GM19397 (cell line): ENCODE measurements at regions not wholly inside any gene's neighbourhood (a gene's known extent, or its start where the extent isn't known, plus 50 kb on each side); places are given as distances from the start of the nearest gene placed in this dataset.

Experiments
- ATAC-seq: cut with Tn5 transposase; IDR thresholded peaks from one replicate; pipeline ENCODE4 v1.9.1; 2021; ENCODE audit warnings: mild to moderate bottlenecking, moderate library complexity; ENCODE audit not compliant: unreplicated experiment

DNA sequence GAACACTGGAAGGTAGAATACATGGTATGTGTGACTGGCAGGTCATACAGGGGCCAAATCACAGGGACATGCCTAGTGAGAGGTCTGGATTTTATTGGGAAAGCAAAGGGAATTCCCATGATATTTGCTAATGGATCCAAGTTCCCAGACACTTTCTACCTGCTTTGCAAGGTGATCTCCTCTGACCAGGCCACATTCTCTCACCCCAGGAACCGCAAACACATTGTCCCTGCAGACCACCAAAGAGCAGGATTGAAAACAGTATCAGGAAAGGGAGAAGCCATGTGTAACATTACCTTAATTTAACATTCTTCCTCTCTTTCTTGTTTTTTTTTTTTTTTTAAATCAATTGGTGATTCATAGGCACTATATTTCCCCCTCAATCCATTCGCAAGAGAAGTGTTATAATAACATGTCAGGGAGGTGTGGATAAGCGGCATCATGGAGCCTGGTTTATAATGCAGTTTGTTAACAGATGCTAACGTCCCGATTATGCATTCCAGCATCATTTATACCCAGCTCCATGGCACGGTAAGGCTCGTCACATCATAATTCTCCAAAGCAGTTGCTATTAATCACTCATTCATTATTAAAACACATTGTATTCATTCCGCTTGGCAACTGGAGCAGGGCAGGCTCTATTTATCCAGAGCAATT, 155.1 kb upstream of the CCL2 start:
- ATAC-seq = no peak

DNA sequence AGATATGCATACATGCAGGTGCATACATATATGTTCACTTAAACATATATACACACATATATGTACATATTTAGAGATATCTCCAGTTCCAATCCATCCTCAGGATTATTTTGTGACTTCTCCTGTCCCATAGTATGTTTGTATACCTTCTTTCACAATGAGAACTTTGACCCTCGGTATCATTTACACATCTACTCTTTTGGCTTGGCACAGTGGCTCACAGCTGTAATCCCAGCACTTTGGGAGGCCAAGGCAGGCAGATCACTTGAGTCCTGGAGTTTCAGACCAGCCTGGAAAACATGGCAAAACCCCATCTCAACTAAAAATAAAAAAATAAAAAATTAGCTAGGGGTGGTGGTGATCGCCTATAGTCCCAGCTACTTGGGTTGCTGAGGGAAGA, 148.1 kb upstream of the CCL2 start:
- no peak for ATAC-seq

DNA sequence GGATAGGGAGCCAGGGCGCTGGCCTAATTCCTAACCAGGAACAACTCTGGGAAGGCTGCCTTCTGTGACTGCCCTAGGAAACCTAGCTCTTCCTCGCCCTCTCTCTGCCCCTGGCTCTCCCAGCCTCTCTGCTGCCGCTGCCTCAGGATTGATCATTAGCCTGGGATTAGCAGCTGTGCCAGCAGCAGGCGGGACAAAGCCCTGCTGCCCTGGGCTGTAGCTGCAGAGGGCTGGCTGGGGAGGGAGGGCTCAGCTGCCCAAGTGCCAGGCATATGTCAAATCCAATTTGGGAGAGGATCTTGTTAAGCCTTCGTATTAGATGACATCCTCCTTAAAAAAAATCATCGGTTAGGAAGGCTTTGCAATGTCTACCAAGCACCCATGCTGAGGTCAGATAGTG, 144.8 kb upstream of the CCL2 start:
- no peak for ATAC-seq

DNA sequence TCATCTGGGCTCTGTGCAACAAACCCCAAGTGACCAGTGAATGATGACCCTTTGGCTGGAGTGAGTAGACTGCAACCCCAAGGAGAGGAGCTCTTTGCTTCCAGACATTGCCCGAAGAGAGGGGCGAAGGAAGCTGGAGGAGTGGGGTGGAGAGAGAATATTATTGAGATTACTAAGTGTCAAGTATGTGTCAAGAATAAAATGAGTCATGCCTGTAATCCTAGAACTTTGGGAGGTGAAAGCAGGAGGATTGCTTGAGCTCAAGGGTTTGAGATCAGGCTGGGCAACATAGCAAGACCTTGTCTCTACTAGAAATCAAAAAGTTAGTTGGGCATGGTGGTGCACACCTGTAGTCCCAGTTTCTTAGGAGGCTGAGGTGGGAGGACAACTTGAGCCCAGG, 142.0 kb upstream of the CCL2 start:
- ATAC-seq = no peak

DNA sequence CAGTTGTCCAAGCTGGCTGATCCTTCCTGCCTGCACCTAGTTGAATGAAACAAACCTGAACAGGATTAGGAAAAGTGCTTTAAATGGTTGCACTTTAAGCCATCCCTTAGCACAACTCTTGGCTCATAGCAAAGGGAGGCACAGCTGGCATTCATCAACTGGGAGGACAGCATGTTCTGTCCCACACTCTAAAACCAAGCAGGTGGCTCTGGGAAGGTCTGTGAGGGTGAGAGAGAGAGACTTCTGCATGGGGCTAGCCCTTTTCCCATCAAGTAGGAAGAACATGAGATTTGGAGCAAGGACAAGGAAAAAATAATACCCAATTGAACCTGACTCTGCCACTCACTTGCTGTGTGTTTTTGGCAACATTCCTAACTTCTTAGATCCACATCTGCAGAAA, 140.9 kb upstream of the CCL2 start:
- ATAC-seq = no peak

DNA sequence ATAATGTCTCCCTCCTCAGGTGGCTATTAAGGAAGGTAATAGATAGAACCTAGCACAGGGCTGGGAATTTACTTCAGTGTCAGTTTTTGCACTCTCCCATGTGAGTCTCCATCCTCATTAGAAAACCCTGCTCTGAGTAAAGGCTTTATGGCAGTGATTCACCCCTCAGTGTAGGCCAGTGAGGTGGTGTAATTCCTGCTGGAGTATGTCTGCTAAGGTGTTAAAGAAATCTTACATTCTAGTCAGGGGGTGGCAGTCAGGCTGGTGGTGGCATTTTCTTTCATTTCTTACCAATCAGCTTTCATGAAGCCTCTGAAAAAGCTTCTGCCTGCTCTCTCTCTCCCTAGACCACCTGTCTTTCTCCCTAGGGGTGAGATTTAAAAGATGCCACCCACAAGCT, 138.8 kb upstream of the CCL2 start:
- no peak for ATAC-seq

DNA sequence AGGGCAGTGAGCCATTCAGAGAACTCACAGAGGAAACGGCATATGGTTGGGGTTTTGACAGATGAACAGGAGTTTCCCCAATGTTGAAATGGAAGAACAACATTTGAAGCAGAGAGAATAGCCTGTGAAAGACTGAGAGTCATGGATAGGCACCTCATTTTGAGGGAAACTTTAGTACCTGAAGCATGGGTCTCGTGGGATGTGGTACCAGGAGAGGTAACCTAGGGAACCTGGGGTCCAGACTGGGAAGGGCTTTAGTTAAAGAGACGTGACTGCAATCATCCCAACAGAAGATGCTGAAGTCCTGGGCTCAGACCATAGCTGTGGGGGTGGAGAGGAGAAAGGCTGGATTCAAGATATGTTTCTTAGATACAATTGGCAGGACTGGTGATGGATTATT, 137.8 kb upstream of the CCL2 start:
- ATAC-seq = no peak

DNA sequence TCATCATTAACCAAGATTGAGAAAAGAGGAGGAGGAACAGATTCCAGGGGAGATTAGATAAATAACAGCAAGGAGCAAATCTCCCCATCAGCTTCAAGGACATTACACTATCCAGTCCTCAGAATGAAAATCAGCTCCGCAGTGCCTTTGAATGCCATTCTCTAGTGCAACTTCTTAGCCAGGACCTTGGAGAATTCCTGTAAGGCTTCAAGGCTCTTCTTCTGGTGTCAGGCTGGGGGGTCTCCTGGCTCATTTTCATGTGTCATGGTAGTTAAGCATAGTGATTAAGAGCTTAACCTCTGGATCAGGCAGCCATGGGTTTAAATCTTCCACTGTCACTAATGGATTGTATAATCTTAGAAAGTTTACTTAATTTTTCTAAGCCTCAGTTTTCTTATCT, 137.3 kb upstream of the CCL2 start:
- ATAC-seq = no peak

DNA sequence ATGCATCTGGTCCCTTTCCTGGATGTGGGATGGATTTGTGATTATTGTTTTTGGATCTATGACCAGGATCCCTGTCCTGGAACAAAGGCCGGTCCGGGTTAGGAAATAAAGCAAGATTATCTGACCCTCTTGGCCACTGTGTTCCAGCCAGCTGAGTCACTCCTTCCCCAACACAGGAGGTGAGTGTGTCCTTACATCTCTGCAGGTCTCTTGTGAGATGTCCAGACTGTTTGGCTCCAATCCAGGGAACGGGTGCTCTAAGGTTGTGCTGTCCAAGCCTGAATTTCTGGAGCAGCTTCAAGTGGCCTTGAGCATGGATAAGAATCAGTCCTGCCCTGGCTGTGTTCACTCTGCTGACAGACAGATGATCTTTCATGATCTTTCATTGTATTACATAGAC, 136.5 kb upstream of the CCL2 start:
- ATAC-seq = no peak

DNA sequence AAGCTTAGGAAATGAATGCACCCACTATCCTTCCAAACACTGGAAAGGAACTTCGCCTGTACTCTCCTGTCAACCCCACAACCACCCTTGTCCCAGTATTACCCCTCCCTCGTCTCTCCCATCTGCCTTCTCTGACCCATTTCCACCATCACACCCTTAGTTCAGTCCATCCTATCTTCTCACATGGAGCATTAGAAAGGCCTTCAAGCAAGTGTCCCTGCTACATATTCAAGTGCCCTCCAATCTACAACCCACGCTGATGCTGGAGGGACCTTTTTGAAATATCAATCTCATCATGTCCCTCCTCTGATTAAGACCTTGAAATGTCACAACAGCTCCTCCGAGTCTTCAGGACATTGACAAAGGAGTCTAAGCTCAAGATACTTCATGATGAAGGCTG, 133.8 kb upstream of the CCL2 start:
- no peak for ATAC-seq

DNA sequence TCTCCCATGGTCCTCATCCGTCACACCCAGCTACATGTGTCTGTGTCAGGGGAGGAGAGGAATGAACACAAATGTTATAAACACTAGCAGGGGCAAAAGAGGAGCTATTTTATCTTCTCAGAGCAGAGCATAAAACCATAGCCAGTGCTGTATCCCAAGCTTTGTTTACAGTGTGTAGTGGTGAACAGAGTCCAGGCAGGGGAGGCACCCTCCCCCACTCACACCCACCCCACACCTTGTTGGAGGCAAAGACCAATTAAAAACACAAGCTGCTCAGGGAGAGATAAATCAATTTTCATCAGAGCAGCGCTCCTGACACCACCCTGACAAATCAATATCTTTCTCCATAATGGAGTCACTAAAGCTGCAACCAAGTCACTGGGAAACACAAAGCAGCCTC, 132.6 kb upstream of the CCL2 start:
- ATAC-seq = no peak

DNA sequence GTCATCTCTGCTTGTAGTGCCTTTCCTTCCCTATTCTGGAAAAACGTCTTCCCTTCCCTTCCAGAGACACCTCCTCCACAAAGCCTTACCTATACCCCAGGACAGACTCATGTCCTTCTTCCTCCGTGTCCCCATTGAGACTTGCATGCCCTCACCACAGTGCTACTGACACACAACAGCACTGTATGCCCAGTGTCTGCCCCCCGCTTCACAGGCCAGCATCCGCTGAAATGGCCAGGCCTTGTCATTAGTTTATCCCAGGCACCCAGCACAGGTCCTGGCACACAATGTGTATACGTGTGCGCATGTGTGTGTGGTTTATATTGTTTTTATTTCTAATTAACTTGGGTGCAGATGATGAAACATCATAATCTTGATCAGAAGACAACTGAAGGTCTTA, 130.1 kb upstream of the CCL2 start:
- no peak for ATAC-seq

DNA sequence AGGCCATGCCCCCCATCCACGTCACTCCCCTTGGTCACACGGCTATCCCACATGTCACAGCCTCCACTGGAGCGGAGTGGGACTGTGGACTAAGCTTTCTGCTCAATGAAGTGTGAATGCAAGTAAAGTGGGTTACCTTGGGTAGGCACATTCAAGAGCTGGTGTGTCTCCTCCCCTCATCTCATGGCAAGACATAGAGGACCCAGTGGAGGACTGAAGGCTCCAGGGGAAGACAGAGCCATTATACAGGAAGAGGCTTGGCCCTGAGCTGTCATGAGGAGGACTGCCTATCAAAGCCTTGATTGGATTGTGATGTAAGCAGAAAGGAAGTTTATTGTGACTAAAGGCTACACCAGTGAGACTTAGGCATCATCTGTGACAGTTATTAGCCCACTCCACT, 129.2 kb upstream of the CCL2 start:
- no peak for ATAC-seq

DNA sequence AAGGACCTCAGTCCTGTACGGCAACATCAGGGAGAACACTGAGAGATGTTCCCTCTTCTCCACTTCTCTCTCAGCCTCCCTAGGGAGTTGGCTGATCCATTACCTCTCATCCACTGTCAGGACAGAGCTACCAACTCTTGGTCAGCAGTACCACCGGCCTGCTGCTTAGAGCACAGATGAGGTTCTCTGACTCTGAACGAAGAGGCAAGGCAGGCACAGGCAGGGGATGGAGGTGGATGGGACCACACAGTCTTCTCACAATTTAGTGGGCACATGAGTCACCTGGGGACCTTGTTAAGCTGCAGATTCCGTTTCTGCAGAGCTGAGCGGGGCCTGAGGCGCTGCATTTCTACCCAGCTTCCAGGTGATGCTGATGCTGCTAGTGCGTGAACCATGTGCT, 128.6 kb upstream of the CCL2 start:
- no peak for ATAC-seq

DNA sequence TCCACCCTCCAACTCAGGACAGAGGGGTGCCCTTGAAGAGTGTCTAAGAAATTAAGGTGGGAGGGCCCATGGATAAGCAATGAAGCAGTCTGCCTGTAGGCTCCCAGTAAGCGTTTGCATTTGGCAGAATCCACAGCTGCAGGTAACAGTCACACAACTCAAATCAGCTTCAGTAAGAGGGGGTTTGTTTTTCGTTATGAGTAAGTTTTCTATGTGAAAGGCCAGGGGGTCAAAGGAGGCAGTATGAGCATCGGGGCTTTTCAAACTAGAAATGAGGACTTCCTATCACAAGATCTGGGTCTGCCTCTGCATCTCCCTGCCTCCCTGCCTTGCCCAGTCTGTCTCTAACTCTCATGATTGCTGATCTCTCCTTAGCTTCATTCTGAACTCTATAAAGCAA, 128.1 kb upstream of the CCL2 start:
- no peak for ATAC-seq

DNA sequence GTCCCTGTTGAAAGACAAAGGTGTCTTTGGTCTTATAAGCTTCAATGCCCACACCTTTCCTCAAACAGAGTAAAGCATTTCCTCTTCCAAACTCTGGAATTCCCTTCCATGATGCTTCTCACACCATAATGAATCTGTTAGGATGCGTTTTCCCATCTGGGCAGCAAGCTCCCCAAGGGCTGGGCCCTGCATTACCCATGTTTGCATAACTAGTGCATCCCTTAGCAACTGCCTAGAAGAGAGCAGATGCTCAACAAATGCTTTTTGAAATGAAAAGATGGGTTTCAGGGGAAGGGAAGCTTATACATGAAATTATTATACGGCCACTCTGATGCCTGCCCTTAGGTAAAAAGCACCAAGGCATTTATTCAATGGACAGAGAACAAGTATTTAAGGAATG, 124.5 kb upstream of the CCL2 start:
- no peak for ATAC-seq

DNA sequence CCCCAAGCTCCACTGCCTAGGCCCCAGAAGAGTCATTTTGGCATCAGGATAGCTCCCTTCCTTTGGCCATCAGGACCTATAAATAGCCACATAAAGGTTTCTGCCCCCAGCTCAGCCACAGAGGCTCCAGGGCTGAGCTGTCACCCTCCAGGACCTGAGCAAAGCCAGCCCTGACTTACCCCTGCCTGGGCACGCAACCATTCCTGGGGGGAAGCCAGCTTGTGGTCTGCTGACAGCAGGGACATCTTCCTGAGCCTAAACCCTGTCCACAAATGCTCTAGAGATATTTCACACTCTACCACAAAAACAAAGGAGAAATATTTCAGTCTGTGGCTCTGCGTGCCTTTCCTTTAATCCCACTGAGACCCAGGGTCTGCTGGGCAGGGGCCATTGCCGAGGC, 123.7 kb upstream of the CCL2 start:
- no peak for ATAC-seq

DNA sequence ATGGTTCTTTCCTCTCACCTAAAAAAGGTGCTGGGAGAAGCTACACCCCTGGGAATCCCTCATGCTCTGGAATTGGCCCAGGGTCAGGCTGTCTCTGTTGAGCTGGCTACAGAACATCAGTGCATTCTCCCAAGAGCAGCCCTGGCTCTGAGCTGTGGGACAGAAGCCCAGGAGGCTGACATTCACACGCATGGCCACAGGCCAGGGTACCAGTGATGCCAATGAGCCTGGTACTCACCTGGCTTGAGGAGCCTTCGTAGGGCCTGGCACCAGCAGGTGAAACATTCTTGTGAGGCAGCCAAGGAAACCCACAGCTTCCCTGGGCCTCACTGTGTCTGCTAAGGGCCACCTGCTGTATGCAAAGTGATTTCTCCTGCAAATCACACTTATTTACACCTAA, 121.7 kb upstream of the CCL2 start:
- ATAC-seq = no peak

DNA sequence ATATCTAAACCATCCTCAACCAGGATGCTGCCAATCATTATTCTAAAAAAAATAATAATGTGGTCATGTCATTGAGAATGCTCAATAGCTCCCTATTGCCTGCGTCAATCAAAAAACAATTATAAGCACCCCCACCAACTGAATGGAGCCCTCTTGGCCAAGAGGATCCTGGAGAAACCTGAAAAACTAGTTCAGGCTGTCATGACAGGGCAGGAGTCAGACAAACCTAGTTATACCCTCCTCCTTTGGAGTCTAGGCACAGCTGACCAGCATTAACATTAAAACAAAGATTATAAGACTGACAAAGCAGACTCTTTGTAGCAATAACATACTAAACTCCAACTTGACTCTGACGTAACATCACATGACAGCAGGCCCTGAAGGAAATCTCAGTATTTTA, 119.2 kb upstream of the CCL2 start:
- ATAC-seq = no peak

DNA sequence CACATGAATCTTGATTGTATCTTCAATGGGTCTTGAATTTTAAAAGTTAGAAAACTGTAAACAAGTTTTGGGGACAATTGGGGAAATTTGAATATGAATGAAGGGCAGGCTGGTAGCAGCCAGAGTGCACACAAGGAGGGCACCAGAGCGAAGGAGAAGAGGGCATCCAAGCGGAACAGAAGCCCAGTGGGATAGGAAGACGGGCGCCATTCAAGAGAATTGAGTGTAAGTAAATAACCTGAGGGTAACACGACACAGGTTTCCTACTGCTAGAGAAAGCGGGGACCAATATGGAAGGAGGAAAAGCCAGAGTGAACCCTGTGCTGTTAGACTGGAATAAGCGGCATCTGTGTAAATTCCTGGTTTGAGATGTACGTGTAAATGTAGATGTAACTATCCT, 115.1 kb upstream of the CCL2 start:
- ATAC-seq = no peak

DNA sequence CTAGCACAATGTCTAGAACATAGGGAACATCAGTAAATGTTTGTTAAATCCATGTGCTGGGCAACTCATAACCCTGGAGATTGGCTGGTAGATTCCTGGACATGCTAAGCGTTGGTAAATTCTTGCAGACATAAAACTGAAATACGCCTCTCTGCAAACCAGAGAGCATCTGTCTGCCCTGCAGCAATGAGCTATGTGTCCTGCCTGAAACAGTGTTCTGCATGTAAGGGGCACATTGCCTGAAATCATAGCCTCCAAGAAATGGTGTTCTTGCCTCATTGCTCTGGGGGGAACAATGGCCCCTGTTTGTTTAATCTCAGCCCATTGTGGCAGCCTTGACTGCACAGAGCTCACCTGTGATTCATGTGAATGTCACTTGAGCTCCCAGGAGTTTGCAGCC, 113.5 kb upstream of the CCL2 start:
- ATAC-seq = no peak

DNA sequence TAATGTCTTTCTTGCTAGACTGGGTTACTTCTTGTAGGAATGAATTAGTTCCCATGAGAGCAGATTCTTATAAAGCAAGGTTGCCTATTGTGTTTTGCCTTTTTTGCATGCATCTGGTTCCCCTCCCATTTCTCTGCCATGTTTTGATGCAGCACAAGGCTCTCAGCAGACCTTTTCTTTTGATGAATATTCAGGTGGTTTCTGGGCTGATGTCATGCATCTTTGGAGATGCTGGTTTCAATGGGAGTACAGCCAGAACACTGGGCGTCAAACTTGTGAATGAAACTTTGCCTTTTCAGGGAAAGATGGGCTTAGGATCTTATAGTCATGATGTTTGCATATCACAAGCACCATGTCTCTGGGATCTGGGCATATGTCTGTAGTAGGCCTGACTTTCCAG, 111.7 kb upstream of the CCL2 start:
- no peak for ATAC-seq

DNA sequence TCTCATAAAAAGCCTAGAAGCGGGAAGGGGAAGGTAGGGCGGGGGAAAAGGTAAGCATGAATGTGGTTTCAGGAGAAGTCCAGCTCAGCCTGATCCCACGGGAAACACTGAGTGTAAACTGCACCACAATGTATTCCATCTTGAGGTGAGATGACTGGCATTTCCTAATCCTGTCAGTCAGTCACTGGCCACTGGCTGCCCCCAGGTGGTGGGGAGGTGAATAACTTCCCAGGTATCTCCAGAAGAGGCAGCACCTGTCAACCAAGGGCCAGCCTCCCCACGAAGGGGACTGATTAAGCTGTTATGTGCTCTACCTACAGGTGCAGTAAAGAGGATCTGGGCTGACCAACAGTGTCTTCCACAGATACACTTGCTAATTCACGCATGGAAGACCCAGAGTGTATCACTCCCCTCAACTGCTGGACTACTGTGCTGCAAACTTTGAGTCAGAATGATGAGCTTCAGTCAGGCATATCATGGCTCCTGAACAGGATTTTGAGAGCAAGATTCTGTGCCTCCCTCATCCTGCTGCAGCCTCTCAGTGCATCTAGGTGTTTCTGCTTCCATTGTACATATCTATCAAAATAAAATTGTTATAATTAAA, 108.5 kb upstream of the CCL2 start:
- ATAC-seq = no peak
